NOMO-1 treated with DMSO at 0.1 percent for 48 hours (cell line): ENCODE measurements at regions not wholly inside any gene's neighbourhood (a gene's known extent, or its start where the extent isn't known, plus 50 kb on each side); places are given as distances from the start of the nearest gene placed in this dataset.
"Not testable (repeated sequence)": the region's sequence is repeated elsewhere in the genome, so short reads cannot be mapped to it uniquely, and the experiment has no call there.

Source experiments
- DNase-seq: peaks from one replicate; lab custom pipeline; 2025; ENCODE audit not compliant: unreplicated experiment; lab: John Stamatoyannopoulos, UW

GRCh38 chr13:90721937-90722336 is 625.5 kb upstream of the MIR17HG start:
- no peak for DNase-seq

DNA sequence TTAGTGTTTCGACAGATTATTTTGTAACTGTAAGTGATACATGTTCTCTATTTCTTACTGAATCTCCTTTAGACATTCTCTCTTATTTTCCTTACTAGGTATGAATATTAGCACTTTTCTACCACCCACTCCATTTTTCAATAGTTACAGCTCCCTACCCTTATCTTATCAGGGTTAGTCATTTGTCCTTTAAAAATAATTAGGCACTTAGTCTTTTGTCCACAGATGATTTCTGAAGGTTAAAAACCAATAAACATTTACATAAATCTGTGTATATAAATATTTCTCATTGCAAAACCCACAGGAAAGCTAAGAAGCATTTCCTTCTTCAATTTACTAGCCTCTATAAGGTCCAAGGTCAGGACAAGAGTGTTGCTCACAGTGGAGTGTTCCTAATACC is 624.1 kb upstream of the MIR17HG start:
- DNase-seq: no peak

DNA sequence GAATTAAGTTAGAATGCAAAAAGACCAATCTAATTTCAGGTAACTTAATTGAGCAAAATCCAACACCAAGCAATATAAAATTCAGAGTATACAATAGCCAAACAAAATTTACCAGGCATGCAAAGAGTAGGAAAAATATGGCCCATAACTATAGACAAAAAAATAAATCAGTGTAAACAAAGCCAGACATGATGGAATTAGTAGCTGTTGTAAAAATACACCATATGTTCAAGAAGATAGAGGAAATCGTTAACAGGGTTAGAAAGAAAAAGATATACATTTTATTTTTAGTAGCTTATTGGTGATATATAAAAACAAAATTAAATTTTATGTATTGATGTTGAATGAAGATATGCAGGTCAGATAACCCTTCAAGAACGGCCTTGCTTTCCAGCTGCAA is 621.1 kb upstream of the MIR17HG start:
- no peak for DNase-seq

GRCh38 chr13:90732049-90732448 is 615.4 kb upstream of the MIR17HG start:
- no peak for DNase-seq

- DNase-seq: not testable (repeated sequence)
These were observed 613.0 kb upstream of the MIR17HG start for GRCh38 chr13:90734497-90734896.

DNA sequence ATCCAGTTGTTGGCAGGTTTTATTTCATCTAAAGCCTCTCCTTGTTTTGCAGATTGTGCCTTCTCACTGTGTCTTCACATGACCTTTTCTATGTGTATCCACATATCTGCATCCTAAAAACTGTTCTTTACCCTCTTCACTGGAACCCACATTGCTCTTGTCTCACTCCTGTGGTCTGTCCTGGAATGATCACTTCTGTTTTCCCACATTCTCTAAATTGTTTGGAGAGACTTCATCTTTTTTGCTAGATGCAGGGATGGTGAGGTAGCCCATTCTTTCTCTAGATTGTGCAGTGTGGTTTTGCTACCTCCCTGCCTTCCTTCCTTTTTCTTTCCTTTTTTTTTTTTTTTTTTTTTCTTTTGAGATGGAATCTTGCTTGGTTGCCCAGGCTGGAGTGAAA is 608.6 kb upstream of the MIR17HG start:
- no peak for DNase-seq

- DNase-seq: no peak
These were observed 607.4 kb upstream of the MIR17HG start for GRCh38 chr13:90740099-90740498.

- DNase-seq: no peak
These were observed 605.1 kb upstream of the MIR17HG start for GRCh38 chr13:90742381-90742780.

DNA sequence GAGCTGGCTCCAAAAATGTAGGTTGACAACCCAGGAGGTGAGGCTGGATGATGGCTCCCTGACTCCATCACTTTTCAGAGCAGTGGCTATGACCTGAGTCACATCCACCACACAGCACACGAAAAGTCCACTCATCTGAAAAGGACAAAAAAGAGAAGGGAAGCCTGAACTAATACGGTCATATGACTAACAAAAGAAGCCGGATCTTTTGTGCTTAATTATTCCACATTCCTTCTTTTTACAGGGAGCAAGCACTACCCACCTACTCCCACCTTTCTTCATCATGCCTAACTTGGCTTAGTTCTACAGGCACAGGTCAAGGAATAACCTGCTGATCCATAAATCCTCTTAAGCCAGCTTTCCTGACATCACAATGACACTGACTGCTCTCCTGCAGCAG is 601.3 kb upstream of the MIR17HG start:
- DNase-seq: no peak

GRCh38 chr13:90750021-90750420 is 597.5 kb upstream of the MIR17HG start:
- DNase-seq: no peak

DNA sequence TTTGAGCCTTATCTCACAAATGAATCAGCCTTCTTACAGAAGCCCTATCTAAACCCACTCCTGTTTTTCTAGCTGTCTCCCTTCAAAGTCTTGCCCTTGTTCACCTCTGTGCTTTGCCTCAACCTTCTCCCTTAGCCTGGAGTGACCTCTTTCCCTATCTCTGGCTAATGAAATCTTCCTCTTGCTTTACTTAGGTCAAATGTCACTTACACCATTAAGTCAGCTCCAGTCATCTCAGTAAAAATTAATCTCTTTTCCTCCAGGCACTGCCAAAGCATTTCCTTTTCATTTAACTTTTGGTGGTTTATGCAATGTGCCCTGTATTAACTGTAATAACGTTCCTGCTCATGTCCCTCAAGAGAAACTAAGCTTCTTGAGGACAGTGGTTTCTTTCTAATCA is 596.5 kb upstream of the MIR17HG start:
- no peak for DNase-seq

DNA sequence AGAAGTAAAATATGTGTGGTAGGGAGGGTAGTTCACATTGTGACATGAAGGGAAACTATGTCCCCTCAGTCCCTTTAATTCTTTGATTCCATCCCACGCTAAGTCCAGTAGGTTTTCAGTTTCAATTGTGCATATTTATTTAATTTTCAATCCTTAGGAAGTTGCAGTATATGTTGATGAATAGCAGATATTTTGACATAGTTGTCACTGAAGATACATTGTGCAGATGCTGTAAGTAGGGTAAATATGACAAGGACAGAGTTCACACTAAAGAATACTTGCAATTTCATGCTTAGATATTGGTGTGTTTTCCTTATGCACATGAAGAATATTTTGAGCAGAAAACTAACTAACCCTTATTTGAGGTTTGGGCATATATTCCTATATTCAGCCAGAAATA is 595.4 kb upstream of the MIR17HG start:
- no peak for DNase-seq

- DNase-seq: no peak
These were observed 590.3 kb upstream of the MIR17HG start for GRCh38 chr13:90757127-90757680.

DNA sequence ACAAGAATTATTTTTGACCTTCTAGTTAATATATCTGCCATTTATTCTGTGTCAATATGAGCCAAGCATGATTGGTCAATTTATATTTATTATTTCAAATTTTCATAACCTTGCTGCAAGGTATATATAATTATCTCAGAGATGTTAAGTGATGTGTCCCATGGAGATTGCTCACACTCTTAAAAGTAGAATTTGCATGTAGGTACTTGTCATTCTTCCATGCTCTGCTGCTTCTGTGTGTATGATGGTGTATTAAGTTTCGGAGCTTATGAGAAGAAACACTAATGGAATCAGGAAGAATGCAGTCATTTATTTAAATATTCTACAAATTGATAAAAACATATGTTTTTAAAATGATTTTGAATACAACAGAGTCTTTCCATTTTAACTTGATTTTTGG is 586.8 kb upstream of the MIR17HG start:
- DNase-seq: no peak

GRCh38 chr13:90763476-90764150 is 583.9 kb upstream of the MIR17HG start:
- peak; percentile 31 for DNase-seq

DNA sequence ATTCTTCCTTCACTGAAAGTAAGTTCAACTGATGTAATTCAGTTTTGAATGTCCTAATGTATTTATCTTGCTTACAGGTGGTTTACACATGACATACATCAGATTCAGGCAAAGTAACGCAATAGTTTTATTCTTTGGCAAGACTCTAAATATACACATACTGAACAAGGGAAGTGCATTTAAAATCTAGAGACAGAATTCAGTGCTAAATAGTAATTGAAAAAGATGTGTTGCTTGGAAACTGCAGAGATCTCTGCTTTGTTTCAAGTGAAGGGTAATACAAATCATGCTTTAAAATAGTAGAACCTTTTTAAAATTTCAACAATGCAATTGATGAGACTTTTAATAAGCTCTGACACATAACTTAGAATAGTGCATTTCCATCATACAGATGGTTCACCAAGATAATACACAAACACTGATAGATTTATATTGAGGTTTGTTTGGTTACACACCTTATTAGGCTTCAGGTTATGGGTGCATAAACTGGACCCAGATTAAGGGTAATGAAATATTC is 581.0 kb upstream of the MIR17HG start:
- no peak for DNase-seq

DNA sequence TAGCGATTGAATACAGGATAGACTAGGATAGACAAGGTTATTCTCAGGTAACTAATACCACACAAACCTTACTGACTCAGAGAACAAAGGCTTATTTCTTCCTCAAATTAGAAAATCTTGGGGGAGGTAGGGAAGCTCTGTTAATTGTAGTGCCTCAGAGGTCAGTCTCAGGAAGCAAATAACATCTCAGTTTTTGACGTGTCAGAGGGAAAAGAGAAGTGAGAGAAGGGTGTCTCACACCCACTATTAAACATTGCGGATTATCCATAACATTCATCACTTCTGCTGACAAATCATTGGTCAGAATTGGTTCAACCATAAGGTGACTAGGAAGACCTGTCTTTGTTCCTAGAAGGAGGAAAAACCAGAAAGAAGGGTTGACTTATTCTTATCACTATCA is 579.4 kb upstream of the MIR17HG start:
- peak; percentile 78 for DNase-seq

- no peak for DNase-seq
These were observed 578.1 kb upstream of the MIR17HG start for GRCh38 chr13:90769387-90769786.

DNA sequence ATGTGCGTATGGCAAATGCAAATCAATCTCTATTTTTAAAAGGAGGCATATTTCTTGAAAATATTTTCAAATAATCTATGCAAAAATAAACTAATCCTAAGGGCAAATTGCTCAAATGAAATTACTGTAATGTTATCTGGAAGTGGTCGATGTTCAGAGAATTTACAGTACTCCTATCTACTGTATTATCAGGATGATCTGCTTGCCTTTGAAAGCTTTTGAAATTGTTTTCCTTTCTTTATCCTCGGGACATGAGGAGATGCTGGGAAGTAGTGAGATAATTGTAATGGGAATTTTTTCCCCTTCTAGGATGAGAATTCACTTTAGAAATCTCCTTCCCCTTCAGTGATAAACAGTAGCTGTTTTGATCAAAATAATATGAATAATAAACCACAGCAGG is 577.2 kb upstream of the MIR17HG start:
- DNase-seq: no peak

DNA sequence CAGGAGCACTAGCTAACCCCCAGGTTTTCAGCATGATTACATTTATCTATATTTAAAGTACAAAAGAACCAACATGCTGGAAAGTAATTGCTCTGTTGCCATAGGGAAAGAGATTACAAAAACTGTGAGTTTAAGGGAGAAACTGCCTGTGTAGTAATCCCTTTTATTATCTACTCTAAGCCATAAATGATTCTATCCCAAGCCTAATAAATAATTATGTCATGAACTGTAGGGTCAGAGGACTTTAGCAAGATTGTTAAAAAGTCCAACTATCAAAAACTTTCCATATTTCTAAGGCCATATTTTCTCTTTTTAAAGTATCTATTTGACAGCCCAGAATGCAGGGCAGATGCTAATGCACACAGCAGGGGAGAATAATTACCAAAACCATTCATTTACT is 573.8 kb upstream of the MIR17HG start:
- no peak for DNase-seq

- no peak for DNase-seq
These were observed 571.3 kb upstream of the MIR17HG start for GRCh38 chr13:90776051-90776748.

DNA sequence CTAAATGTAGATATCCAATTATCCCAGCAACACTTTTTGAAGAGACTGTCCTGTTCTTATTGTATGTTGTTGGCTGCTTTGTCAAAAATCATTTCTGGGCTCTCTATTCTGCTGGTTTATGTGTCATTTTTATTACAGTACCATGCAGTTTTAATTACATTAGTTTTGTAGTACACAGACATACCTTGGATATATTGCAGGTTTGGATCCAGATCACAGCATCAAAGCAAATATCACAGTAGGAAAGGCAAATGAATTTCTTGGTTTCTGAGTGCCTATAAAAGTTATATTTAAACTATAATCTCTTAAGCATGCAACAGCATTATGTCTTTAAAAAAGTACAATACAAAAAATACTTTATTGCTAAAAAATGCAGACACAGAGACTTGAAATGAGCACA is 564.2 kb upstream of the MIR17HG start:
- DNase-seq: no peak
